Neural progenitor cell (in vitro differentiated cells): ENCODE measurements at regions not wholly inside any gene's neighbourhood (a gene's known extent, or its start where the extent isn't known, plus 50 kb on each side); places are given as distances from the start of the nearest gene placed in this dataset.
A peak's percentile ranks its signal among the peaks of the same experiment; 100 is the strongest.

ENCODE experiments used
- DNase-seq: peaks from one replicate; pipeline ENCODE4 v3.0.0-alpha.2; 2016; ENCODE audit warnings: low spot score
- H2AFZ ChIP-seq: fragments of 200-600 bp; sonication (generic); replicated peaks from 2 replicates; pipeline ENCODE4 v1.6.1; 2016; ENCODE audit warnings: antibody characterized with exemption
- H3F3A ChIP-seq: fragments of 200-600 bp; sonication (generic); 2 replicates; pipeline ENCODE4 v1.6.1; 2016; ENCODE audit warnings: antibody characterized with exemption, low read depth
- H3K27ac ChIP-seq: fragments of 200-600 bp; sonication (generic); 2 replicates; pipeline ENCODE4 v1.5.1; 2016; ENCODE audit warnings: mild to moderate bottlenecking
- H3K27me3 ChIP-seq: fragments of 200-600 bp; sonication (generic); 2 replicates; pipeline ENCODE4 v1.6.1; 2016; ENCODE audit warnings: mild to moderate bottlenecking, moderate library complexity
- H3K36me3 ChIP-seq: fragments of 200-600 bp; sonication (generic); 2 replicates; pipeline ENCODE4 v1.5.1; 2016
- H3K4me1 ChIP-seq: fragments of 200-600 bp; sonication (generic); 2 replicates; pipeline ENCODE4 v1.6.1; 2016; ENCODE audit warnings: mixed run types
- H3K4me2 ChIP-seq: fragments of 200-600 bp; sonication (generic); 2 replicates; pipeline ENCODE4 v1.6.1; 2016
- H3K4me3 ChIP-seq: fragments of 200-600 bp; sonication (generic); 2 replicates; pipeline ENCODE4 v1.5.1; 2016
- H3K79me2 ChIP-seq: fragments of 200-600 bp; sonication (generic); 2 replicates; pipeline ENCODE4 v1.6.1; 2016; ENCODE audit warnings: low read depth
- H3K9ac ChIP-seq: fragments of 200-600 bp; sonication (generic); 2 replicates; pipeline ENCODE4 v1.6.1; 2016
- H3K9me3 ChIP-seq: fragments of 200-600 bp; sonication (generic); 2 replicates; pipeline ENCODE4 v1.5.1; 2016; ENCODE audit warnings: low read depth
- H4K20me1 ChIP-seq: fragments of 200-600 bp; sonication (generic); 2 replicates; pipeline ENCODE4 v1.6.1; 2016; ENCODE audit warnings: low read depth
- H3K27ac Mint-ChIP-seq: 3 replicates; pipeline ENCODE4 v1.8.0; 2021; ENCODE audit warnings: mixed read lengths
- H3K27me3 Mint-ChIP-seq: 2 replicates; pipeline ENCODE4 v1.8.0; 2022; ENCODE audit warnings: low read depth, mild to moderate bottlenecking, inconsistent platforms, moderate library complexity, mixed read lengths; ENCODE audit not compliant: insufficient read depth
- H3K36me3 Mint-ChIP-seq: 3 replicates; pipeline ENCODE4 v1.8.0; 2021; ENCODE audit warnings: mixed read lengths
- H3K4me1 Mint-ChIP-seq: 3 replicates; pipeline ENCODE4 v1.8.0; 2021; ENCODE audit warnings: mixed read lengths
- H3K4me3 Mint-ChIP-seq: 3 replicates; pipeline ENCODE4 v1.8.0; 2021; ENCODE audit warnings: mild to moderate bottlenecking, moderate library complexity, mixed read lengths
- H3K9me3 Mint-ChIP-seq: 3 replicates; pipeline ENCODE4 v1.8.0; 2020; ENCODE audit warnings: mixed read lengths
- EZH2 ChIP-seq: fragments of 200-600 bp; sonication (generic); IDR thresholded peaks from 2 replicates; pipeline ENCODE4 v1.6.1; 2017; ENCODE audit warnings: antibody characterized with exemption, mild to moderate bottlenecking, moderate library complexity
- EZH2phosphoT487 ChIP-seq: fragments of 200-600 bp; sonication (generic); IDR thresholded peaks from 2 replicates; pipeline ENCODE4 v1.6.1; 2017; ENCODE audit warnings: antibody characterized with exemption
- TF ChIP-seq, protein P1 (sequence below): fragments of 200-600 bp; sonication (generic); IDR thresholded peaks from 2 replicates; pipeline ENCODE4 v1.5.1; 2017; ENCODE audit warnings: antibody characterized with exemption, mild to moderate bottlenecking

DNA sequence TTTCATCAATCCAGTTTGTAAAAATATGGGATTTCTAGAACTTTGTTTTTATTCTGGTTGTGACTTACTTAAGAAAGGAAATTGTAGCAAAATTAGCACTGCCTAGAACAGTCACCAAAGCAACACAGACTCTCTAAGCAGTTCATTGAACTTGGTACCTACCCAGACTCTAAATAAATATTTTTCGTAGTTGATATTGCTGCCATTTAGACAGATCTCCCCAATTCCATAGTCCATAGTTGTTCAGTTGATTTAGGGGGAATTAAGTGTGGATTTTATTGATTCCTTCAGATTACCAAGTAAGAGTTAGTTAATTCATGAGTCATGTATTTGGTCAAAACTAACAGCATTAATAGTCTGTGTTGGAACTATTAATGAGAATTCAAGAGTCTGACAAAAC, 822.5 kb downstream of the DHX35 start:
- Histone ChIP-seq H3K36me3 (no peaks in the 10 kb centered on the region), H3K79me2 (no peaks in the 10 kb centered on the region), H3K9me3 (no peaks in the 10 kb centered on the region), H3K4me2 (no peak overlapping the region), H3K9ac (no peak overlapping the region), H4K20me1 (no peaks in the 10 kb centered on the region), H3K4me3 (no peak overlapping the region), H3K27ac (no peak overlapping the region), H3K27me3 (no peaks in the 10 kb centered on the region), H3F3A (no peaks in the 10 kb centered on the region), H3K4me1 (no peaks in the 10 kb centered on the region), H2AFZ (no peak overlapping the region)
- Mint-ChIP-seq H3K4me1 (no peaks in the 10 kb centered on the region), H3K36me3 (no peaks in the 10 kb centered on the region), H3K9me3 (peaks cover 8% of the 10 kb centered on the region), H3K27ac (no peak overlapping the region), H3K27me3 (no peaks in the 10 kb centered on the region), H3K4me3 (no peak overlapping the region)
- DNase-seq, result no peak
- TF ChIP-seq EZH2, result no peak
- TF ChIP-seq, protein P1, sequence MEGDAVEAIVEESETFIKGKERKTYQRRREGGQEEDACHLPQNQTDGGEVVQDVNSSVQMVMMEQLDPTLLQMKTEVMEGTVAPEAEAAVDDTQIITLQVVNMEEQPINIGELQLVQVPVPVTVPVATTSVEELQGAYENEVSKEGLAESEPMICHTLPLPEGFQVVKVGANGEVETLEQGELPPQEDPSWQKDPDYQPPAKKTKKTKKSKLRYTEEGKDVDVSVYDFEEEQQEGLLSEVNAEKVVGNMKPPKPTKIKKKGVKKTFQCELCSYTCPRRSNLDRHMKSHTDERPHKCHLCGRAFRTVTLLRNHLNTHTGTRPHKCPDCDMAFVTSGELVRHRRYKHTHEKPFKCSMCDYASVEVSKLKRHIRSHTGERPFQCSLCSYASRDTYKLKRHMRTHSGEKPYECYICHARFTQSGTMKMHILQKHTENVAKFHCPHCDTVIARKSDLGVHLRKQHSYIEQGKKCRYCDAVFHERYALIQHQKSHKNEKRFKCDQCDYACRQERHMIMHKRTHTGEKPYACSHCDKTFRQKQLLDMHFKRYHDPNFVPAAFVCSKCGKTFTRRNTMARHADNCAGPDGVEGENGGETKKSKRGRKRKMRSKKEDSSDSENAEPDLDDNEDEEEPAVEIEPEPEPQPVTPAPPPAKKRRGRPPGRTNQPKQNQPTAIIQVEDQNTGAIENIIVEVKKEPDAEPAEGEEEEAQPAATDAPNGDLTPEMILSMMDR, result no peak
- TF ChIP-seq EZH2phosphoT487, result no peak

- Histone ChIP-seq H3K4me2 (no peak overlapping the region), H3K36me3 (no peaks in the 10 kb centered on the region), H3K79me2 (no peaks in the 10 kb centered on the region), H3K4me1 (no peaks in the 10 kb centered on the region), H3F3A (no peaks in the 10 kb centered on the region), H3K27ac (no peak overlapping the region), H4K20me1 (no peaks in the 10 kb centered on the region), H3K9me3 (no peaks in the 10 kb centered on the region), H3K27me3 (no peaks in the 10 kb centered on the region), H2AFZ (peak overlapping the region; percentile 2), H3K9ac (no peak overlapping the region), H3K4me3 (no peak overlapping the region)
- Mint-ChIP-seq H3K4me3 (no peak overlapping the region), H3K27ac (peak overlapping the region; percentile 64), H3K36me3 (no peaks in the 10 kb centered on the region), H3K4me1 (no peaks in the 10 kb centered on the region), H3K9me3 (peaks cover 11% of the 10 kb centered on the region), H3K27me3 (no peaks in the 10 kb centered on the region)
- no peak for DNase-seq
- TF ChIP-seq, protein P1, result no peak
- TF ChIP-seq EZH2, result no peak
- TF ChIP-seq EZH2phosphoT487, result no peak
Measured at GRCh38 chr20:39778847-39779604, 816.9 kb downstream of the DHX35 start.

- no peaks in the 10 kb centered on the region for H3K4me1 Mint-ChIP-seq
- H3K27ac Mint-ChIP-seq, result no peak overlapping the region
- Histone ChIP-seq H3K36me3 (no peaks in the 10 kb centered on the region), H3K9me3 (no peaks in the 10 kb centered on the region), H2AFZ (no peak overlapping the region), H3F3A (no peaks in the 10 kb centered on the region), H4K20me1 (no peaks in the 10 kb centered on the region), H3K27ac (no peak overlapping the region), H3K9ac (no peak overlapping the region), H3K4me1 (no peaks in the 10 kb centered on the region), H3K4me3 (no peak overlapping the region), H3K79me2 (no peaks in the 10 kb centered on the region), H3K27me3 (no peaks in the 10 kb centered on the region), H3K4me2 (no peak overlapping the region)
- no peaks in the 10 kb centered on the region for H3K36me3 Mint-ChIP-seq
- no peaks in the 10 kb centered on the region for H3K27me3 Mint-ChIP-seq
- TF ChIP-seq, protein P1, result no peak
- TF ChIP-seq EZH2phosphoT487 (no peak), EZH2 (no peak)
- peaks cover 9% of the 10 kb centered on the region for H3K9me3 Mint-ChIP-seq
- DNase-seq, result no peak
- H3K4me3 Mint-ChIP-seq, result no peak overlapping the region
Measured at GRCh38 chr20:39778431-39778830, 816.3 kb downstream of the DHX35 start.
